Glutamatergic neuron (in vitro differentiated cells): ENCODE measurements at regions not wholly inside any gene's neighbourhood (a gene's known extent, or its start where the extent isn't known, plus 50 kb on each side); places are given as distances from the start of the nearest gene placed in this dataset.

ENCODE experiments used
- DNase-seq: peaks from one replicate; pipeline ENCODE4 v3.0.0; 2022
- H3K27ac Mint-ChIP-seq: one replicate; pipeline ENCODE4 v1.8.0; 2020; ENCODE audit warnings: mild to moderate bottlenecking, mixed read lengths, inconsistent platforms; ENCODE audit not compliant: unreplicated experiment
- H3K27me3 Mint-ChIP-seq: one replicate; pipeline ENCODE4 v1.8.0; 2020; ENCODE audit warnings: mild to moderate bottlenecking, moderate library complexity, mixed read lengths, inconsistent platforms; ENCODE audit not compliant: unreplicated experiment
- H3K36me3 Mint-ChIP-seq: one replicate; pipeline ENCODE4 v1.8.0; 2020; ENCODE audit warnings: mild to moderate bottlenecking, mixed read lengths, inconsistent platforms; ENCODE audit not compliant: unreplicated experiment
- H3K4me1 Mint-ChIP-seq: one replicate; pipeline ENCODE4 v1.8.0; 2020; ENCODE audit warnings: mild to moderate bottlenecking, low read depth, mixed read lengths, inconsistent platforms; ENCODE audit not compliant: unreplicated experiment
- H3K4me3 Mint-ChIP-seq: one replicate; pipeline ENCODE4 v1.8.0; 2020; ENCODE audit warnings: mild to moderate bottlenecking, mixed read lengths, inconsistent platforms; ENCODE audit not compliant: unreplicated experiment
- H3K9me3 Mint-ChIP-seq: one replicate; pipeline ENCODE4 v1.8.0; 2020; ENCODE audit warnings: mild to moderate bottlenecking, moderate library complexity, mixed read lengths, inconsistent platforms; ENCODE audit not compliant: unreplicated experiment
- CTCF ChIP-seq: fragments of 200-600 bp; sonication (generic); IDR thresholded peaks from one replicate; pipeline ENCODE4 v1.5.0; 2021; ENCODE audit not compliant: partially characterized antibody, unreplicated experiment

- H3K36me3 Mint-ChIP-seq, result no peaks in the 10 kb centered on the region
- no peak for DNase-seq
- H3K27ac Mint-ChIP-seq, result no peak overlapping the region
- no peak for TF ChIP-seq CTCF
- H3K9me3 Mint-ChIP-seq, result no peaks in the 10 kb centered on the region
- peaks cover 3% of the 10 kb centered on the region for H3K4me1 Mint-ChIP-seq
- H3K4me3 Mint-ChIP-seq, result no peak overlapping the region
- H3K27me3 Mint-ChIP-seq, result no peaks in the 10 kb centered on the region
Measured at GRCh38 chr14:71684323-71684722, 247.9 kb upstream of the RGS6 start.

GRCh38 chr14:71686677-71687076, 245.6 kb upstream of the RGS6 start:
- H3K27me3 Mint-ChIP-seq, result no peaks in the 10 kb centered on the region
- no peak overlapping the region for H3K27ac Mint-ChIP-seq
- no peaks in the 10 kb centered on the region for H3K36me3 Mint-ChIP-seq
- no peaks in the 10 kb centered on the region for H3K9me3 Mint-ChIP-seq
- no peak overlapping the region for H3K4me3 Mint-ChIP-seq
- DNase-seq, result no peak
- no peak for TF ChIP-seq CTCF
- no peaks in the 10 kb centered on the region for H3K4me1 Mint-ChIP-seq

GRCh38 chr14:71687166-71687831, 244.9 kb upstream of the RGS6 start:
- H3K9me3 Mint-ChIP-seq, result no peaks in the 10 kb centered on the region
- no peak overlapping the region for H3K27ac Mint-ChIP-seq

GRCh38 chr14:71688576-71688975, 243.7 kb upstream of the RGS6 start:
- Mint-ChIP-seq H3K4me1 (no peaks in the 10 kb centered on the region), H3K27me3 (no peaks in the 10 kb centered on the region), H3K36me3 (no peaks in the 10 kb centered on the region), H3K27ac (no peak overlapping the region), H3K4me3 (no peak overlapping the region), H3K9me3 (no peaks in the 10 kb centered on the region)
- DNase-seq, result no peak
- no peak for TF ChIP-seq CTCF

More at GRCh38 chr14:71687166-71687831, 244.9 kb upstream of the RGS6 start:
- TF ChIP-seq CTCF, result no peak
- no peak for DNase-seq
- Mint-ChIP-seq H3K27me3 (no peaks in the 10 kb centered on the region), H3K4me1 (no peaks in the 10 kb centered on the region), H3K4me3 (no peak overlapping the region), H3K36me3 (no peaks in the 10 kb centered on the region)

- Mint-ChIP-seq H3K4me3 (no peak overlapping the region), H3K36me3 (no peaks in the 10 kb centered on the region), H3K27ac (no peak overlapping the region), H3K4me1 (no peaks in the 10 kb centered on the region), H3K9me3 (no peaks in the 10 kb centered on the region), H3K27me3 (no peaks in the 10 kb centered on the region)
- no peak for DNase-seq
- TF ChIP-seq CTCF, result no peak
Measured at GRCh38 chr14:71690478-71690877, 241.8 kb upstream of the RGS6 start.
